Activated CD8-positive, alpha-beta T cell treated with anti-CD3 and anti-CD28 coated beads for 36 hours (primary cell): ENCODE measurements at regions not wholly inside any gene's neighbourhood (a gene's known extent, or its start where the extent isn't known, plus 50 kb on each side); places are given as distances from the start of the nearest gene placed in this dataset.
"Not testable (repeated sequence)": the region's sequence is repeated elsewhere in the genome, so short reads cannot be mapped to it uniquely, and the experiment has no call there.

Experiments
- ATAC-seq: fragments of 200-7000 bp; cut with Tn5 transposase; one replicate; pipeline ENCODE4 v1.10.0; 2021; ENCODE audit warnings: mild to moderate bottlenecking, moderate library complexity
- CTCF ChIA-PET: fragments of 350-600 bp; sonication (Branson Sonifier 250); formaldehyde crosslinking; loops from one replicate; lab custom pipeline; 2021; ENCODE audit warnings: antibody characterized with exemption; lab: Charles Lee
- POLR2A ChIA-PET: fragments of 350-600 bp; sonication (Branson Sonifier 250); formaldehyde crosslinking; loops from one replicate; lab custom pipeline; 2021; ENCODE audit warnings: antibody characterized with exemption; lab: Charles Lee
- DNase-seq: peaks from one replicate; pipeline ENCODE4 v3.0.0-alpha.2; 2020
- H3K27ac Mint-ChIP-seq: one replicate; pipeline ENCODE4 v1.8.0; 2021; ENCODE audit warnings: mild to moderate bottlenecking, mixed read lengths
- H3K27me3 Mint-ChIP-seq: one replicate; pipeline ENCODE4 v1.8.0; 2021; ENCODE audit warnings: mixed read lengths
- H3K36me3 Mint-ChIP-seq: one replicate; pipeline ENCODE4 v1.8.0; 2021; ENCODE audit warnings: low read depth, mixed read lengths
- H3K4me1 Mint-ChIP-seq: one replicate; pipeline ENCODE4 v1.8.0; 2021; ENCODE audit warnings: low read depth, mixed read lengths
- H3K4me3 Mint-ChIP-seq: one replicate; pipeline ENCODE4 v1.8.0; 2021; ENCODE audit warnings: mild to moderate bottlenecking, moderate library complexity, mixed read lengths
- H3K9me3 Mint-ChIP-seq: one replicate; pipeline ENCODE4 v1.8.0; 2021; ENCODE audit warnings: mixed read lengths
- CTCF ChIP-seq: fragments of 200-600 bp; IDR thresholded peaks from one replicate; pipeline ENCODE4 v1.8.0; 2022; ENCODE audit warnings: antibody characterized with exemption, mild to moderate bottlenecking
- intact Hi-C: fragments of 100-400 bp; cut with micrococcal nuclease; formaldehyde crosslinking; loops from one replicate; pipeline ENCODE4 v1.10.0; 2022

DNA sequence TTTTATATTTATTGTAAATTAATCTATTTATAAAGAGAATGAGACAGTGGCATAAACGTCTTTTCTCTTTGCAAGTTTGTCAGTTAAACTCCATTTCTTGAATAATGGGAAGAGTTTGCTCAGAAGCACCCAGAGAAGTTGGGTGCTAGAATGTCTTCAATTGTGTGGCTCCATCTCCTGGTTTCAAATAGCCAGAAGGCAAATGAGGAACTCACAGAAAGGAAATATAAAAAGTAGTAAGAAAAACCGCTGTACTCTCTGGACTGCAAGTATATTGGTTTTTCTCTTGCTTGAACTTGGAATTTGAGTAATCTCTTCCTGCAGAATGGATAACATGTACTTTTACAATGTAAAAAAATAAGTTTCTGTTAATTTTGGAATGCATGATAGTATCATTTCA lies 217.5 kb downstream of the DPY19L2 start:
- Mint-ChIP-seq H3K36me3 (no peaks in the 10 kb centered on the region), H3K27ac (no peak overlapping the region), H3K27me3 (no peaks in the 10 kb centered on the region), H3K4me3 (no peak overlapping the region), H3K9me3 (no peaks in the 10 kb centered on the region), H3K4me1 (no peaks in the 10 kb centered on the region)
- POLR2A ChIA-PET, result no interaction called here
- CTCF ChIA-PET, result interaction anchor here (1.8 kb wide), 1 partner anchor 31 kb away, joined by 4 read pairs; no protein-coding TSS in a partner anchor
- no peak for TF ChIP-seq CTCF
- intact Hi-C loops, result no loop called here
- ATAC-seq (no peak), DNase-seq (no peak)

DNA sequence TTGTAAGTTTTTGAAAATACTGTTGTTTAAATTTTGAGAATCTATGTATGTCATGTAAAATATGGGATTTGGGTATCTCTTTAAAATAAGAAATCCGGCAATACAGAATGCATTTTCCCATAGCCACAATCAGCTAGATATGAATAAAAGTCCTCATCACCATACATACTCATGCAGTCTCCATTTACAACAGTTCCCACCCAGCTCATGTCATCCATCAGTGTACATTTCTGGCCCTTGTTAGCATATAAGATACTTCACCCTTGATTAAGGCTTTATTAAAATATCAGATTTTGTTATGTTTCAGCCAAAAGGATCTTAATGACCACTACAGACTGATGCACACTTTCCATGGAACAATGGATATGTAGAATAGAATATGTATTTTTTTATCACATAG lies 218.0 kb downstream of the DPY19L2 start:
- ChIA-PET CTCF (interaction anchor here (1.8 kb wide), 1 partner anchor 30 kb away, joined by 4 read pairs; no protein-coding TSS in a partner anchor), POLR2A (no interaction called here)
- no peak overlapping the region for H3K27ac Mint-ChIP-seq
- no peaks in the 10 kb centered on the region for H3K27me3 Mint-ChIP-seq
- H3K4me1 Mint-ChIP-seq, result no peaks in the 10 kb centered on the region
- H3K4me3 Mint-ChIP-seq, result no peak overlapping the region
- TF ChIP-seq CTCF, result no peak
- no peaks in the 10 kb centered on the region for H3K36me3 Mint-ChIP-seq
- DNase-seq, result no peak
- intact Hi-C loops, result no loop called here
- H3K9me3 Mint-ChIP-seq, result no peaks in the 10 kb centered on the region
- no peak for ATAC-seq

DNA sequence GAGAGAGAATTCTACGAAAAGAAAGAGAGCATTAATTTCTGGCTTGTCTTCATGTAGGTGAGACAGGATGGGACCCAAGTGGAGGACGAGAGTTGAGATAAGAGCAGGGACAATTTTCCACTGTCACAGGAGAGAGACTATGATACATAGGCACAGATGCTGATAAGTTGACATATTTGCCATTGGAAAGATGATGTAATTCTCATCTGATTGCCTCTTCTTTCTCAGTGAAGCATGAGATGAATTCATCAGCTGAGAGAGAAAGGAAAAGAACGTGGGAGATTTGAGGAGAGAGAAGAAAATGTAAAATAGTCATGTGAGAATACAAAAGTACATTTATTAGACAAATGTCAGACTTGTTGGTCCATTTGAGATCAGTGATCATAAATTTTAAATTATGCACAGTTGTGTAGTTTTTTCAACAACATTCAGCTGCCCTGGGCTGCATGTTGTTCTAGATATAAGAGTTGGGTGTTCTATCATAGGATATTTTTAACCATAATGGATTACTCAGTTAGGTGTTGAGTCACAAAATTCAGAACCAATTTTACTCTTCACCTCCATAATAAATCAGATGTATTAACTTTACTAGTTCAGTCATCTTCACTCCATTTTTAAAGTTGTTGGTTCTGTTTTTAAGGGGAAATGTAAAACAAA lies 222.9 kb downstream of the DPY19L2 start:
- ATAC-seq, result no peak
- TF ChIP-seq CTCF, result no peak
- H3K27me3 Mint-ChIP-seq, result no peaks in the 10 kb centered on the region
- intact Hi-C loops, result no loop called here
- no peak overlapping the region for H3K4me3 Mint-ChIP-seq
- H3K4me1 Mint-ChIP-seq, result no peaks in the 10 kb centered on the region
- ChIA-PET CTCF (no interaction called here), POLR2A (no interaction called here)
- no peaks in the 10 kb centered on the region for H3K36me3 Mint-ChIP-seq
- H3K27ac Mint-ChIP-seq, result no peak overlapping the region
- no peak for DNase-seq
- no peaks in the 10 kb centered on the region for H3K9me3 Mint-ChIP-seq

DNA sequence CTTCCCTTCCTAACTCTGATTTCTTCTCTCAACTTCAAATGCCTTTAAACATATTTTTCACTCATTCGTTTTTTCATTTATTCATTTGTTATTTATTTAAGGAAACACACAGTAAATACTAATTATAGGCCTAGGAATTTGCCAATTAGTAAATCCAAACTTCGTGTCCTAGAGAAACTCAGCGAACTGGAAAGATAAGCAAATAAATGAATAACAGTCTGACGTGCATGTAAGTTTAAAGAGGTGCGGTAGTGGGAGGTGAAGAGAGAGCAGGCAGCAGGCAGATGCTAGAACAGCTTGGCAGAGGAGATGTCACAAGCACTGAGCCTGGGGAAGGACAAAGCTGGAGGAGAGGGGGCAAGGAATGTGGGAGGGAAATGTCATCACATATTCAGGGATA lies 228.2 kb downstream of the DPY19L2 start:
- intact Hi-C loops, result no loop called here
- DNase-seq (no peak), ATAC-seq (no peak)
- H3K27me3 Mint-ChIP-seq, result no peaks in the 10 kb centered on the region
- H3K4me3 Mint-ChIP-seq, result no peak overlapping the region
- no peak for TF ChIP-seq CTCF
- H3K36me3 Mint-ChIP-seq, result no peaks in the 10 kb centered on the region
- no peak overlapping the region for H3K27ac Mint-ChIP-seq
- POLR2A ChIA-PET, result no interaction called here
- H3K4me1 Mint-ChIP-seq, result no peaks in the 10 kb centered on the region
- CTCF ChIA-PET, result no interaction called here
- H3K9me3 Mint-ChIP-seq, result no peaks in the 10 kb centered on the region

GRCh38 chr12:63434384-63434783 lies 233.9 kb downstream of the DPY19L2 start:
- intact Hi-C loops, ATAC-seq, POLR2A ChIA-PET, DNase-seq, H3K27me3 Mint-ChIP-seq, H3K9me3 Mint-ChIP-seq, H3K4me3 Mint-ChIP-seq, CTCF ChIA-PET, H3K36me3 Mint-ChIP-seq, H3K27ac Mint-ChIP-seq, H3K4me1 Mint-ChIP-seq: not testable (repeated sequence)

DNA sequence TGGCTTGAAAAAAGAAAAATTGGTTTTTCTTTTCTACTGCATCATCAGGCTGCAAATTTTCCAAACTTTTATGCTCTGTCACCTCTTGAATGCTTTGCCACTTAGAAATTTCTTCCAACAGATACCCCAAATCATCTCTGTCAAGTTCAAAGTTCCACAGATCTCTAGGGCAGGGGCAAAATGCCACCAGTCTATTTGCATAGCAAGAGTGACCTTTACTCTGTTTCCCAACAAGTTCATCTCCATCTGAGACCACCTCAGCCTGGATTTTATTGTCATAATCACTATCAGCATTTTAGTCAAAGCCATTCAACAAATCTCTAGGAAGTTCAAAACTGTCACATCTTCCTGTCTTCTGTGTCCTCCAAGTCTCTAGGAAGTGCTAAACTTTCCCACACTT lies 240.3 kb downstream of the DPY19L2 start:
- H3K27me3 Mint-ChIP-seq, H3K36me3 Mint-ChIP-seq, ATAC-seq, DNase-seq, intact Hi-C loops, H3K4me1 Mint-ChIP-seq, CTCF ChIA-PET, POLR2A ChIA-PET, H3K9me3 Mint-ChIP-seq, H3K27ac Mint-ChIP-seq, H3K4me3 Mint-ChIP-seq: not testable (repeated sequence)

GRCh38 chr12:63427029-63427428 lies 241.3 kb downstream of the DPY19L2 start:
- H3K27ac Mint-ChIP-seq, H3K4me3 Mint-ChIP-seq, DNase-seq, H3K36me3 Mint-ChIP-seq, ATAC-seq, H3K4me1 Mint-ChIP-seq, CTCF ChIA-PET, H3K9me3 Mint-ChIP-seq, intact Hi-C loops, H3K27me3 Mint-ChIP-seq: not testable (repeated sequence)
- POLR2A ChIA-PET, result interaction anchor here (0.6 kb wide), 1 partner anchor 21 kb away, joined by 3 read pairs; no protein-coding TSS in a partner anchor
